GM18951 (cell line): ENCODE measurements at regions not wholly inside any gene's neighbourhood (a gene's known extent, or its start where the extent isn't known, plus 50 kb on each side); places are given as distances from the start of the nearest gene placed in this dataset.

ENCODE experiments used
- POLR2A ChIP-seq: IDR thresholded peaks from 4 replicates; pipeline ENCODE4 v1.6.1; 2011; ENCODE audit warnings: mild to moderate bottlenecking; ENCODE audit not compliant: insufficient read length, insufficient read depth; ENCODE audit errors: extremely low read depth
- in situ Hi-C: fragments of 300-500 bp; cut with MboI; formaldehyde crosslinking; loops from one replicate; pipeline ENCODE4 v1.12.0; 2022; ENCODE audit warnings: low sequenced_read_pairs, mixed read lengths, inconsistent platforms; ENCODE audit not compliant: unreplicated experiment

DNA sequence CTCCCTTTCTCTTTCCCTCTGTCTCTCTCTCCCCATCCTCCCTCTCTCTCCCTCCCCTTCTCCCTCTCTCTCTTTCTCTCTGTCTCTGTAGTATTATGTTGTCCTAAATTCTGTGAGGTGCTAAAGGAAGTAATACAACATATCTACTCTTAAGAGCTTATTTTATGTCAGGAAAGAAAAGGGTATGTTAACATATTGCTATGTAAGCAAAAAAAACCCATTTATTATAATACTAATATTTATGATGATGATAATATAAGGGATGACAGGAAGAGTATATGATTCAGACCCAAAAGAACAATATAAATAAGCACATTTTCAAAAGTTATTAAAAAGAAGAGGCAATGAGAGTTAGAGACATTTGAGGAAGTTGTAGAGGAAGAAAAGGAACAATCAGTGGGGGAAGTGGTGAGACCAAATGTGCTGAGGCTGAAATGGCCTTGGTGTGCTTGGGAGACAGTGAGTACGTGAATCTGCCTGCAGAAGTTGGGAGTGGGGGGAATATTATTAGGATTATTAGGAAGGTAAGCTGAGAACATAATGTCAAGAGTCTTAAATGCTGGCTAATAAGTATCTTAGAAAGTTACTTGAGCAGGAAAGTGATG, 303.6 kb upstream of the FERMT1 start:
- in situ Hi-C loops = no loop called here
- no peak for TF ChIP-seq POLR2A

DNA sequence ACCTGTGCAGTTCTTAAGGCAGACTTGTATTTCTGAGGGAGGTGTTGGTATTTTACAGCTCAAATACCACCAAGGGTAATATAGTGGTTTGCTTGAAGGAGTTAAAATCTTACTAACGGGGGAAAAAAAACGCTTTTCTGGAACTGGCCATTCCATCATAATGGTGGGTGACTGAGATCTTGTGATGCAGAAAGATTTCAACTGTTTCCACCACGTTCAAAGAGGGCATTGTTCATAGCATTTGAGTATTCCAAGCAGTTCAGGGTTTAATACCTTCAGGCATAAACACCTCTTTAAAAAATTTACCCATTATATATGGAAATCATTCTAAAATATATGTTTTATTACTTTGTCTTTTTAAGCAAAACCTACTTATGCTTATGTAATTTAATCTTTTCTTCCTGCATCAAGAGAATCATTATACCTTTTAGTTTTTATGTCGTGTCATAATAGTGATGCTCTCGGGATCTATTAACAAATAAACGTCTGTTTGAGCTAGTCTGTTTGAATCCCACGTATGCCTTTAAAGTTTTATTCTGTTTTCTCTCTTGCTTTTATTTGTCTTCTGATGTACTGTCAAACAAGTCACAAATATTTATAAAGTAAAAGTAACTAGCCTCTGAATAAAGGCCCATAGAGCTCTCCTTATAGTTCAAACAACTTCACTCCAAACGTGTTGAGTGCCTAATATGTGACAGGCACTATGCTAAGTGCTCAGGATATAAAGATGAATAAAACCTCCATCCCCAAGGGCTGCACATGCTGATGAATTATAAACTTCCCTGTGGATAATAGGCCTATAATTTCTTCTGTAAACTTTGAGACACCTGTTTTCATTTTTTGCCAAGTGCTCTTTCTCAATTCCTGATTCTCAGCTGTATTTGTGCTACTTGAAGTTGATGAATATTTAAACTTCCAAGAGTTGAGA, 298.8 kb upstream of the FERMT1 start:
- in situ Hi-C loops = no loop called here
- TF ChIP-seq POLR2A = no peak

DNA sequence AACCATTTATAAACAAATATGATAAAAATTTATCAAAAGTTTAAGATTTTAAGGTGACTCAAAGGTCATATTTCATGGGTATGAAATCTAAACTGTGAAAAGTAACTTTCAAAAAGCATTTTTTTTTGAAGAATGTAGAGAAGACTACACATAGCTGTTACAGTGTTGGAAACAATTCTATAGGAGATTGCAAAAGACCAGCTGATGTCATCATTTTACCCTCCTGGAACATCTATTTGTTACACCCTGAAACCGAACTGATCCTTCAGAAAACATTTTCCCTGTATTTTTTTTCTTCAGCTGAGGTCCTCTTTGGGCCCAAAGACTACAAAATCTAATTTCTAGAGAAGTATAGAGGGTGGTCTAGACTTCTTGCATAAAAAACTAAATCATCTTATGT, 297.5 kb upstream of the FERMT1 start:
- in situ Hi-C loops = no loop called here
- no peak for TF ChIP-seq POLR2A

GRCh38 chr20:6418732-6419131, 295.9 kb upstream of the FERMT1 start:
- no peak for TF ChIP-seq POLR2A
- in situ Hi-C loops = no loop called here

- no peak for TF ChIP-seq POLR2A
- in situ Hi-C loops = no loop called here
These were observed 293.5 kb upstream of the FERMT1 start for GRCh38 chr20:6416371-6416770.

DNA sequence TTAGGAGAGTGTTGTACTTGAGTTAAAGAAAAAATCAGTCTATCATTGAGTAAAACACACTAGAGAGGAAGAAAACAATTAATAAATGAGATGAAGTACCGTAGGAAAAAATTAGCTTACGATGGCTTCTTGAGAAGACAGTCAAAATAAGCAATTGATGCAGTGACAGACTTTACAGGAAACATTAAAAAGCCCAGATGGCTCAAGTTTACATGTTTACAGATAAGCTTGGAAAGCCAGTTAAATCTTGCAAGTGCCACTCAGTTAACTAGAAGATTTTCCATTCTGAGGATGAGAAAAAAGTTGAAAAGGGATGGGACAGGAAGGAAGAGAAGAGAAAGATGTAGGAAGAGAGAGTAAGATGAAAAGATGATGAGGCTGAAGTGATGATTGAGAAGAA, 288.8 kb upstream of the FERMT1 start:
- in situ Hi-C loops = no loop called here

DNA sequence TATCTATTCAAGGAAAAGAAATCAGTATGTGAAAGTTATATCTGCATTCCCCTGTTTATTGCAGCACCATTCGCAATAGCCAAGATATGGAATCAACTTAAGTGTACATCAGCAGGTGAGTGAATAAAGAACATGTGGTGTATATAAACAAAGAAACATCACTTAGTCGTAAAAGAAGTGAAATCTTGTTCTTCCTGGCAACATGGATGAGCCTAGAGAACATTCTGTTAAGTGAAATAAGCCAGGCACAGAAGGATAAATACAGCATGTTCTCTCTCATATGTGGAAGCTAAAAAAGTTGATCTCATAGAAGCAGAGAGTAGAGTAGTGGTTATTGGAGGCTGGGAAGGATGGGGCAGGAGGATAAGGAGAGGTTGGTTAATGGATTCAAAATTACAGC, 287.9 kb upstream of the FERMT1 start:
- TF ChIP-seq POLR2A = no peak
- in situ Hi-C loops = no loop called here

More for the DNA sequence above, 288.8 kb upstream of the FERMT1 start:
- TF ChIP-seq POLR2A = no peak

GRCh38 chr20:6407163-6407562, 284.3 kb upstream of the FERMT1 start:
- in situ Hi-C loops = no loop called here

GRCh38 chr20:6401893-6402557, 279.2 kb upstream of the FERMT1 start:
- TF ChIP-seq POLR2A = no peak
- in situ Hi-C loops = no loop called here

More at GRCh38 chr20:6407163-6407562, 284.3 kb upstream of the FERMT1 start:
- no peak for TF ChIP-seq POLR2A

GRCh38 chr20:6397115-6397514, 274.3 kb upstream of the FERMT1 start:
- in situ Hi-C loops = no loop called here
- no peak for TF ChIP-seq POLR2A

GRCh38 chr20:6395695-6396094, 272.9 kb upstream of the FERMT1 start:
- no peak for TF ChIP-seq POLR2A
- in situ Hi-C loops = no loop called here

DNA sequence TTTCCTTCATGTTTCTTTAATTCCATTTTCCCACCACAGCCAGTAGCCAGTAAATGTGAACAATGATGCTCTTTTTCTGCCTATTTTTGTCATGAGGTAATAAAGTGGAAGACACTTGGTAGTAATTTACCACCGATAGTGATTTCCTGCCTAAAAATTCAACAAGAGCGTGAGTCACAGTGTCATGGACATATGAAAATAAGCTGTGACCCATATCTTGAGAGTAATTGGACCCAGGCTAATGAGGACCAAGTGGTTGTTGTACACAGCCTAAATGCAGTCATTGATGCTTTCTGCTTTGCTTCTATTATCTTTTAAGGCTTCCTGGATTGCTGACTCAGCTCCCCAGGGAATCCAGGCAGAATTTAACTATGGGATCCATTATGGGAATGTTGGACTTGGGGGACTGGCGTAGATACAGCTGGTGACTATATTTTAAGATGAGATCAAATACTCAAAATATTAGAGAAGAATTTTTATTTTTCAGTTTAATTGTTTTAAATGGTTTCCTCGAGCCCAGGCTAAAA, 265.9 kb upstream of the FERMT1 start:
- in situ Hi-C loops = no loop called here

DNA sequence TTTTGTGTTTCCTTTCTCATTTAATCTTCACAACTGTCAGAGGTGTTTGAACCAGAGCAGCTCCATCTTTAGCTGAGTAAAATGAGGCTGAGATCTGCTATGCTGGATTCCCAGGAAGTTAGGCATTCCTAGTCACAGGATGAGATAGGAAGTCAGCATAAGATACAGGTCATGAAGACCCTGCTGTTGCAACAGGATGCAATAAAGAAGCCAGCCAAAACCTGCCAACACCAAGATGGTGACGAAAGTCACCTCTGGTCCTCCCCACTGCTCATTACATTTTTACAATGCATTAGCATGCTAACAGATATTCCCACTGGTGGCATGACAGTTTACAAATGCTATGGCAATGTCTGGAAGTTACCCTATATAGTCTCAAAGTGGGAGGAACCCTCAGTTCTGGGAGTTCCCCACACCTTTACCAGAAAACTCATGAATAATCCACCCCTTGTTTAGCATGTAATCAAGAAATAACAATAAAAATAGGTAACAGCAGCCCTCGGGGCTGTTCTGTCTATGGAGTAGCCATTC, 262.2 kb upstream of the FERMT1 start:
- in situ Hi-C loops = no loop called here
- no peak for TF ChIP-seq POLR2A

More for the DNA sequence above, 265.9 kb upstream of the FERMT1 start:
- TF ChIP-seq POLR2A = no peak
